ENCODE measurements at regions not wholly inside any gene's neighbourhood (a gene's known extent, or its start where the extent isn't known, plus 50 kb on each side); places are given as distances from the start of the nearest gene placed in this dataset.
"Not testable (repeated sequence)": the region's sequence is repeated elsewhere in the genome, so short reads cannot be mapped to it uniquely, and the experiment has no call there.

DNA sequence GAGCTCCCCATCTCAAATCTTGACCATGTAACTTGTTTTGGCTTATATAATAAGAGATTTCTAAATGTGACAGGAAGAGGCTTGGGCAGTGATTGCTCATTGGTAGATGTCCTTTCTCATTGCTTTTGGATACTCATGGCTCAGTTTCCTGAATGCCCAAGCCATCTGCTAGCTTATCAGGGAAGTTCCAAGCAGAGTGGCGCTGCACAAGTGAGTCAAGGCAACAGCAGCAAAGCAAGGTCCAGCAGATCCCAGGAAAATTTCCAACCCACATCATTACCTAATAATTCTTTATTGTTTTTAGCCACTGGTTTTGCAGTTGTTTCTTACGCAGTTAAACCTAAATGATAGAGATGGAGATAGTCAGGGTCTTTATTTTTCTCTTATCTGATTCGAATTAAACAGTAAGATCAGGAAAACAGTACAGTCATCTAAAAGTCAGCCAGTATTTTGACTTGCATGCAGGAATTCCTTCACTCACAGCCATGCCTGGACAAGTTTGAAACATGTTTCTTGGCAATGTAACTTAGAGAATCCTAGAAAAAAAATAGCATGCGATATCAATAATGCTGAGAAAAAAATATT is 349.7 kb upstream of the TMEFF2 start:
- DNase-seq (ENCODE audit: low spot score): no peak

DNA sequence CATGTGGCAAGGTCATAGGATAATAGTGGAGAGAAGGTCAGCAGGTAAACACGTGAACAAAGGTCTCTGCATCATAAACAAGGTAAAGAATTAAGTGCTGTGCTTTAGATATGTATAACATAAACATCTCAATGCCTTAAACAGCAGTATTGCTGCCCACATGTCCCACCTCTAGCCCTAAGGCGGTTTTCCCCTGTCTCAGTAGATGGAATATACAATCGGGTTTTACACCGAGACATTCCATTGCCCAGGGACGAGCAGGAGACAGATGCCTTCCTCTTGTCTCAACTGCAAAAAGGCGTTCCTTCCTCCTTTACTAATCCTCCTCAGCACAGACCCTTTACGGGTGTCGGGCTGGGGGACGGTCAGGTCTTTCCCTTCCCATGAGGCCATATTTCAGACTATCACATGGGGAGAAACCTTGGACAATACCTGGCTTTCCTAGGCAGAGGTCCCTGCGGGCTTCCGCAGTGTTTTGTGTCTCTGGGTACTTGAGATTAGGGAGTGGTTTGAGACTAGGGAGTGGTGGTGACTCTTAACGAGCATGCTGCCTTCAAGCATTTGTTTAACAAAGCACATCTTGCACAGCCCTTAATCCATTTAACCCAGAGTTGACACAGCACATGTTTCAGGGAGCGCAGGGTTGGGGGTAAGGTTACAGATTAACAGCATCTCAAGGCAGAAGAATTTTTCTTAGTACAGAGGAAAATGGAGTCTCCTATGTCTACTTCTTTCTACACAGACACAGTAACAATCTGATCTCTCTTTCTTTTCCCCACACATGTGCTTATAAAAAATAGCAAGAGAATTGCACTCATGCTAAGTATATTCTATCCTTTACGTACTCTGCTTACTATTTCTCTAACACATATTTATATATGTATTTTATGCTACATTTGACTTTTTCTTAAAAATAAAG is 347.7 kb upstream of the TMEFF2 start:
- DNase-seq (ENCODE audit: low spot score): not testable (repeated sequence)

DNA sequence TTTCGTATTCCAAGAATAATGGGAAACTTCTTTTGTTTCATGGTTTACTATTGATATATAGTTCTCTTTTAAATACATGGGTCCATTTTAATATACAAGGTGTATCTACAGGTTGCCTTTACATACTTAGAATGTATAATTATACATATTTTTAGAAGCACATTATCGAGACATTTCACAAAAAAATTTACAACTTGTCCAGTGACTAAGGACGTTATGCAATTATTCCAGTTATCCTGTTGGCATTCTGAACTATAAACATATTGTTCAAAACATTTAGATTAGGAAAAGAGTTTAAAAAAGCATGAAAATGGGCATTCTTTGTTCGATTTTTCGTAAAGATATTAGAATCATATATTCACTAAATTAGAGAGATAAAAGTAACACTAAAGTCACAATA is 344.6 kb upstream of the TMEFF2 start:
- DNase-seq (ENCODE audit: low spot score): no peak

DNA sequence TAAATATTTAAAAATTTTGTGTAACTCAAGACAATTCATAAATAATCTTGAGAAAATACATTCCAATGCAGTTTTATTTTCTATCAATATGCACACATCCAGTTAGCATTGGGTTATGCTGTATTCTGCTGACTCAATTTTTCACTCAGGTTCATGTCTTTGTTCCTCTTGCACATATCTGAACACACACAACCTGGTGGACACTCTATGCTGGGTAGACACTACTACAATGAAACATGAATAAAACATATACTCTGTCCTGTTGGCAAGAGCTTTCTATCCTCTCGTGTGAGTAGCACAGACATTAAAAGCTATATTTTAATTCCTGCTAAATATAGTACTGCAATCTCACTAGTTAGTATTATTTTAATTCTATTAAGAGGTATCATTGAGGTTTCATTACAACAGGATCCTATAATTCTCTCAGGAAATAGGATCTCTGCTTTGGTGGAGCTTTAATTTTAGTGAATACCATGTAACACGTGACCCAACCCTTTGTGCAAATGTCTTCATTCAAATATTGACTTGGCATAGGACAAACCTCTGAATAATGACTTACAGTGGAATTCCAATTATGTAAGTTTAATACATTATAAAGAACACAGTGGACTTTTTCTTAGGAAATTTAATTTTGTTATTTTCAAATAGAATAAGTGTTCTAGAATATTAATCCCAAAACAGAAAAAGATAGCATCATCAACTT is 342.3 kb upstream of the TMEFF2 start:
- no peak for DNase-seq (ENCODE audit: low spot score)

DNA sequence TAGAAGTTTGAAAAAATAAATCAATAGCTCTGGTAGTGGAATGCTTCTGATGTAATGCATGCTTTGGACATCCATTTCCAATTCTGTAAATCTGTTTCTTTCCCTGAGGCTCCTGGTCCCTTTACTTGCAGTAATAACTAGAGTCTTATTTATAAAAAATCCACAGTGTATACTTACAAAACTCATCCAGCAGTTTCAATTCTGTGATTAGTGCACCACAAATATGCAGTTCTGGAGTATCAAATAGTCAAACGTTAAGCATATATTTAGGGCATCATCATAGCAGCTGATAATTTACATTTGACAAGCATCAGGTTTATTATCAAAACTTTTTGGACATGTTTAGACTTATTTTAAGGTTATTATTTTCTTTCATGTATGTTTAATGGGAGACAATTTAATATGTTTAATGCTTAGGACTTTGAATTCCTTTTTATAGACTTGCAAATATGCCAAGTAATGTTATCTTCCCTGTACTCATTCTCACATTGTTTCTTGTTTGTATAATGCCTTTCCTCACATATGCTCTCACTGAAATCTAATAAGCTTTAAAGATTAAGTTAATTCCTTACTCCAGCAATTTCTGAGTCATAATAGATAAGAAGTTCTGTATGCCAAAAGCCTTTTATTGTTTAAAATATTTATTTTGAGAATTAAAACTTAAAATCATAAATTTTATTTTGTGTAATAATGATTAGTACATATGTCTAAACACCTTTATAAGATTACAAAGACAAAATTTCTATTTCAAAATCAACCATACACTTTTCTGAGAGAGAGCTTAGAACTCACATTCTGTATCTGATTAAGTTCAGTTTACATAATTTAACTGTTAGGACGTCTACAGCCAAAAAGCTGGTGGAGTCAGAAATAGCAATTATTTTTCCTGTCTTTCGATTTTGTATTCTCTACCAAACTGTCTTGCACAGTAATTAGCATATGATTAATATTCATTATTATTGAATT is 341.5 kb upstream of the TMEFF2 start:
- DNase-seq (ENCODE audit: low spot score): no peak

DNA sequence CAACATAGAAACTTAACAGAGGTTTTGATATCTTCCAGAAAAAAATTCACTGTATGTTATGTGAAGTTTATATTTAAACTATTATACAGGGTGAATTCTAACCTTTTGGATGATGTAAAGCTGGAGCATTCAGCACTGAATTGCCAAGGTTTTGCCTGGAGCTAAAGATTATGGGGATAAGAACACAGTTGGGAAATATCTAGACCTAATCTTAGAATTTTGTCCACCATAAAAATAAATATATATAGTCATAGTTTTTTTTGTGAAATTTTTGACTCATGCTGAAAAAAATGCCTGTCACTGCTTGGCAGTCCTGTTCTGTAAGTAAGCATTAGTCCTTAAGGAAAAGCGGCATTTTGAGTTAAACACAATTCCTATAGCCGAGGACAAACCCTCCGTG is 339.3 kb upstream of the TMEFF2 start:
- no peak for DNase-seq (ENCODE audit: low spot score)

DNA sequence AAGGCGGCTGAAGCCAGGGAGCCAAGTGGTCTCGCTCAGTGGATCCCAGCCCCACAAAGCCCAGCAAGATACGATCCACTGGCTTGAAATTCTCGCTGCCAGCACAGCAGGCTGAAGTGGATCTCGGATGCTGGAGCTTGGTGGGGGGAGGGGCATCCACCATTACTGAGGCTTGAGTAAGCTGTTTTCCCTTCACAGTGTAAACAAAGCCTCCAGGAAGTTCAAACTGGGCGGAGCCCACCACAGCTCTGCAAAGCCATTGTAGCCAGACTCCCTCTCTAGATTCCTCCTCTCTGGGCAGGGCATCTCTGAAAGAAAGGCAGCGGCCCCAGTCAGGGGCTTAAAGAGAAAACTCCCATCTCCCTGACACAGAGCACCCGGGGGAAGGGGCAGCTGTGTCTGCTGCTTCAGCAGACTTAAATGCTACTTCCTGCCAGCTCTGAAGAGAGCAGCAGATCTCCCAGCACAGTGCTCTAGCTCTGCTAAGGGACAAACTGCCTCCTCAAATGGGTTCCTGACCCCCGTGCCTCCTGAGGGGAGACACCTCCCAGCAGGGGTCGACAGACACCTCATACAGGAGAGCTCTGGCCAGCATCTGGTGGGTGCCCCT is 330.0 kb upstream of the TMEFF2 start:
- not testable (repeated sequence) for DNase-seq (ENCODE audit: low spot score)

DNA sequence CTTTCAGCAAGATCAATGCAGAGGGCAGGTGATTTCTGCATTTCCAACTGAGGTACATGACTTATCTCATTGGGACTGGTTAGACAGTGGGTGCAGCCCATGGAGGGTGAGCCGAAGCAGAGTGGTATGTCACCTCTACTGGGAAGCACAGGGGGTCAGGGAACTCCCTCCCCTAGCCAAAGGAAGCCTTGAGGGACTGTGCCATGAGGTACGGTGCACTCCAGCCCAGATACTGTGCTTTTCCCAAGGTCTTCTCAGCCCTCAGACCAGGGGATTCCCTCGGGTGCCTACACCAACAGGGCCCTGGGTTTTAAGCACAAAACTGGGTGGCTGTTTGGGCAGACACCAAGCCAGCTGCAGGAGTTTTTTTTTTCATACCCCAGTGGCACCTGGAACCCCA is 329.5 kb upstream of the TMEFF2 start:
- not testable (repeated sequence) for DNase-seq (ENCODE audit: low spot score)

DNA sequence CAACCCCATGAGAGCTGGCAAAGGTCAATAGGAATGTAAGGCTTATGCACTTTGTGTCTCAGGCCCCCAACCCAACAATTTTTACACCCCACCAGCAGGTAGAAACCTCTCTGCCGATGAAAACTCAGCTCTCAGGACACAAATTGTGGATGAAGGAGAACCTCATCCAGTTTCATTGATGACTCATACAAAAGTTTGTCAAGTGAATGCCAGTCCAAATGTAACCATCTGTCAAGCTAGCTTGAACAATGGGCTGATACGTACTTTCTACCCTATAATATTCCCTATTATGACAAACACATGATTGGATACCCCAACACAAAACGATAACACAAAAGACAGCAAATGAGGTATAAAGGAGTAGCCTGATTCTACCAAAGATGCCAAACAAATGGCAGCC is 321.2 kb upstream of the TMEFF2 start:
- no peak for DNase-seq (ENCODE audit: low spot score)

DNA sequence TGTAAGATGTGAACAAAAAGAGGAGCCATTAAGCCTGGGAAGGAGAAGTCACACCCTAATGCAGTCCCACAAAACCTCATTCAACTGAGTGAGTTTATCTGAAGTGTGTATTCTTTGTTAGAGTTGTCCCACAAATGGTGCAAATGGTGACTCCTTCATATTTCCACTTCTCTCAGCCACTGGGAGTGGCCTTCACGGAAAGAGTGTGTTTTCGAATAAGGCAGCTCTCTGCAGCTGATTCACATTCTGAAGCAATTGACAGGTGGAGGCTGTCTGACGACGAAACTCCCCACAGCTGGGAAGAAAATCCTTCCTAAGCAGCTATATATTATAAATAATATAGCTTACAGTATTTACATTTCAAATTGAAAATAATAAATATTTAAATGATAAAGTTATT is 318.8 kb upstream of the TMEFF2 start:
- DNase-seq (ENCODE audit: low spot score): no peak

DNA sequence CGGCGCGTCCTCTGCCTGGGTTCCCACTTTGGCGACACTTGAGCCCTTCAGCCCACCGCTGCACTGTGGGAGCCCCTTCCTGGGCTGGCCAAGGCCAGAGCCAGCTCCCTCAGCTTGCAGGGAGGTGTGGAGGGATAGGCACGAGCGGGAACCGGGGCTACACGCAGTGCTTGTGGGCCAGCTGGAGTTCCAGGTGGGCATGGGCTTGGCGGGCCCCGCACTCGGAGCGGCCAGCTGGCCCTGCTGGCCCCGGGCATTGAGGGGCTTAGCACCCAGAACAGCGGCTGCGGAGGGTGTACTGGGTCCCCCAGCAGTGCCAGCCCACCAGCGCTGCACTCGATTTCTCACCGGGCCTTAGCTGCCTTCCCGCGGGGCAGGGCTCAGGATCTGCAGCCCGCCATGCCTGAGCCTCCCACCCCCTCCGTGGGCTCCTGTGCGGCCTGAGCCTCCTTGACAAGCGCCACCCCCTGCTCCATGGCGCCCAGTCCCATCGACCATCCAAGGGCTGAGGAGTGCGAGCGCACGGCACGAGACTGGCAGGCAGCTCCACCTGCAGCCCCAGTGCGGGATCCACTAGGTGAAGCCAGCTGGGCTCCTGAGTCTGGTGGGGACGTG is 313.2 kb upstream of the TMEFF2 start:
- not testable (repeated sequence) for DNase-seq (ENCODE audit: low spot score)

DNA sequence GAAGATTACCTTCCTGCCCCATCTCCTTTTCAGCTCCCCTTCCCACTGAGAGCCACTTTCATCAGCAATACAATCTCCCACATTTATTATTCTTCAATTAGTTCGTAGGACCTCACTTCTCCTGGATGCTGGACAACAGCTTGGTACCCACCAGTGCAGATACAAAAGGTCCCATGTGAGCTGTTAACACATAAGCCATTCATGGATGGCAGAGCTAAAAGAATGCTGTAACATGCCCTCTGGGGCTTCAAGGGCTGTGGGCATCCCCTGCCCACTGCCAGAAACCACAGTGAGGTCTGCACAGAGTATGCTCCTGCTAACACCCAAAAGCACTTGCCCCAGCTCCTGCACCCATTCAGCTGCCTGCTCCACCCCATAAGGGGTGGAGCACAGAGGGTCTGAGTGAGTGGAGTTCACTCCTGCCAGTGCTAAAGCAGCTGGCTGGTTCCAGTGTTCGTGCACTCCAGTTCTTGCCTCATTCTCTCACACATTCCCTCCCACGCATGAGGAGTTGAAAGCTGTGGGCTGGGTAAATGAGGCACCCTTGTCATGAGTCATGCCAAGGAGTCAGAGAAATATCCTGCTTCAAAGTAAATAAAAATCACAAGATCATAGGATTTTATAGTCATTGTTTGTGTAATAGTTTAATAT is 305.9 kb upstream of the TMEFF2 start:
- DNase-seq (ENCODE audit: low spot score): no peak

DNA sequence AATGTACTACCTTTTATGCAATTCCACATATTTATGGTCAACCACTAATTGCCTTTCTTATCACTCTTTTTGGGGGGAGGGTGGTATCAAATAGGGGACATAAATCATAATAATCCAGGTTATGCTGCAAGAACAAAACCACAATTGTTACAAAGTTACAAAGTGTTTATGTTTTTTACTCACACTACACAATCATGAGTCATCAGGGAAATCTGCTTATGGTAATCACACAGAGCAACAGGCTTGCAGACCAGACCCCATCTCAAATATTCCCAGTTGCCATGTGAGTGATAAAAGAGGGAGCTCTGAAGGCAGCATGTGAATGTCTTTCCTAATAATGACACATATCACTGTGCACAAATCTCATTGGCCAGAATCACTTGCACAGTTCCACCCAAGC is 304.7 kb upstream of the TMEFF2 start:
- no peak for DNase-seq (ENCODE audit: low spot score)

DNA sequence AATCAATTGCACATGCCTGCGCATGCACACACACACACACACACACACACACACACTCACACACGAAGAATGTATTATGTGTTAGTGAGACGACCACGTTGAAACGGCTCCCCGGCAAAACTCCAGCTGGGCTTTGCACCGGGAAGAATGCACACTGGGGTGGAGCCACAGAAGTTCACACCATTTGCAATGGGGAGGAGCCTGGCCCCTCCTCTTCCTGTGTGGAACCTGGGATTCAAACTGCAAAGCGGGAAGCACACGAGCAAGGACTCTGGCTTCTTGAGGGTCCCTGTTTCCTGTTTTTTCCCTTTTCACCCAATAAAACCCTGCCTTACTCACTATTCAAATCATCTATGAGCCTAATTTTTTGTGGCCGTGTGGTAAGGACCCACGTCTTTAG is 304.0 kb upstream of the TMEFF2 start:
- DNase-seq (ENCODE audit: low spot score): no peak

DNA sequence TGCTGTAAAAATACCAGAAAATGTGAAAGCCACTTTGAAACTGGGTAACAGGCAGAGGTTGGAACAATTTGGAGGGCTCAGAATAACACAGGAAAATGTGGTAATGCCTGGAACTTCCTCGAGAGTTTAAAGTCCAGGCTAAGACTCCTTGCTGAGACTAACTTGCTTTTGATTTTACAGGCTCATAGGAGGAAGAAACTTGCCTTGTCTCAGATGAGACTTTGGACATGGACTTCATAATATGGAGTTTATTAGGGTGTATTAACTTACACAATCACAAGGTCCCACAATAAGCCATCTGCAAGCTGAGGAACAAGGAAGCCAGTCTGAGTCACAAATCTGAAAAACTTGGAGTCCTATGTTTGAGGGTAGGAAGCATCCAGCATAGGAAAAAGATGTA is 293.4 kb upstream of the TMEFF2 start:
- not testable (repeated sequence) for DNase-seq (ENCODE audit: low spot score)

DNA sequence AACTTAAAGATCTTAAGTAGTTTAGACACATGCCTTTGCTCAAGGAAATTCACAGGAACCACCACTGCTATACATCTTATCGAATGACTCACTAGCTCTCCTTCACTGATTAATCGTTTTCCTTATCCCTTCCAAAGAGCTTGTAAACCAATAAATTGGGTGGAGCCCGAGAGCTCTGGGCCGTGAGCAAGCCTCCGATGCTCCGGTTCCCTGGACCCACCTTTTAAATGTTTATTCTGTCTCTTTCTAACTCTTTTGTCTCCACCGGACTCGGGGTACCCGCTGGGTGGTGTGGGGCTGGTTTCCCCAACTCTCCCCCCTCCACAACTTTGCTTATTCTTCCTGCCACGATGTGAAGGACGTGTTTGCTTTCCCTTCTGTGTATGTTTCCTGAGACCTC is 292.9 kb upstream of the TMEFF2 start:
- no peak for DNase-seq (ENCODE audit: low spot score)

DNA sequence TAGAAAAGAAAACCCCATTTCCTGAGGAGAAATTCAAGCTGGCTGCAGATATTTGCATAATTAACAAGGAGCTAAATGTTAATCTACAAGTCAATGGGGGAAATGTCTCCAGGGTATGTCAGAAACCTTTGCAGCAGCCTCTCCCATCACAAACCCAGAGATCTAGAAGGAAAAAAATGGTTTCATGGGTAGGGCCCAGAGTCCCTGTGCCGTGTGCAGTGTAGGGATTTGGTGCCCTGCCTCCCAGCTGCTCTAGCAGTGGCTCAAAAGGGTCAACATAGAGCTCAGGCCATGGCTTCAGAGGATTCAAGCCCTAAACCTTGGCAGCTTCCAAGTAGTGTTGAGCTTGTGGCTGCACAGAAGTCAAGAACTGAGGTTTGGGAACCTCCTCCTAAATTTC is 290.2 kb upstream of the TMEFF2 start:
- no peak for DNase-seq (ENCODE audit: low spot score)

DNA sequence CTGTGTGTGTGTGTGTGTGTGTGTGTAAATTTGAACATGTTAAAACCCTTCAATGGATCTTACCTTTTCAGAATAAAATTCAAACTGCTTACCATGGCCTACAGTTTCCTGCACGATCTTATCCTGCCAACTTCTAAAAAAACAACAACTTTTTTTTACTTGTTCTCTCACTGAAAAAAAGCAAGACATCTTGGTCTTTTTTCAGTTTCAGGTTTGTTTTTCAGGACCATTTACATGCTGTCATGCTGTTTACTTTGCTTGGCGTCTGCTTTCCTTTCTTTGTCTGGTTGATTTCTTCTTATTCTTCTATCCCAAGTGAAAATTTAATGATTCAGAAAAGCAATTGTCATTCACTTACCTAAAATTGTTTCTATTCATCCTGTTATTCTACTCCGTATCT is 286.3 kb upstream of the TMEFF2 start:
- no peak for DNase-seq (ENCODE audit: low spot score)

DNA sequence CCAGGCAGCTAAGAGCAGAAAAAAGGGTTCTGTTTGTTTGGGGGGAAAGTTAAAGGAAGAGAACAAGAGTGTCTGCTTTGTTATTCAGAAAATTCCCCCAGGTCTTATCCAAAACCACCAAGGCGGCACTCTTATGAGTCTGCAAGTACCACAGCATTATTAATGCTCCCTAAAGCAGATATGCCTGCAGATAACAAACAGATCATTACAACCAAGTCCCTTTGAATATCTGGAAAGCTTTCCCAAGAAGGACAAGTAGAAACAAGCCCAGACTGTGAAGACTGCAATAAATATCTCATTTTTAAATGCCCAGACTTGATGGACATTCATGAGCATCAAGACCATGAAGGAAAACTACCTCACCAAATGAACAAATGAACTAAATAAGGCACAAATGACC is 278.6 kb upstream of the TMEFF2 start:
- DNase-seq (ENCODE audit: low spot score): no peak

DNA sequence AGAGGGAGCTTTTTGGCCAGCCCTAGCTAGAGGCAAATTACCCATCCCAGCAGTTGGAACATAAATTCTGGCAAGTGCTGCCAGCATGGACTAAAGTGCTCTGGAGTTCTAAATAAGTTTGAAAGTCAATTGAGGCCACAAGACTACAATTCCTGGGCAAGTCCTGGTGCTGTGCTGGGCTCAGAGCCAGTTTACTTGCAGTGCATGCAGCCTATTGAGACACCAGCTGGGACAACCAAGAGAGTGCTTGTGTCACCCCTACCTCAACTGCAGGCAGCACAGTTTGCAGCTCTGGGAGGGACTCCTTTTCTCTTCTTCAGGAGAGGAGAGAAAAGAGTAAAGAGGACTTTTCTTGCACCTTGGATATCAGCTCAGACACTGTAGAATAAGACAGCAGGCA is 277.2 kb upstream of the TMEFF2 start:
- DNase-seq (ENCODE audit: low spot score): no peak

DNA sequence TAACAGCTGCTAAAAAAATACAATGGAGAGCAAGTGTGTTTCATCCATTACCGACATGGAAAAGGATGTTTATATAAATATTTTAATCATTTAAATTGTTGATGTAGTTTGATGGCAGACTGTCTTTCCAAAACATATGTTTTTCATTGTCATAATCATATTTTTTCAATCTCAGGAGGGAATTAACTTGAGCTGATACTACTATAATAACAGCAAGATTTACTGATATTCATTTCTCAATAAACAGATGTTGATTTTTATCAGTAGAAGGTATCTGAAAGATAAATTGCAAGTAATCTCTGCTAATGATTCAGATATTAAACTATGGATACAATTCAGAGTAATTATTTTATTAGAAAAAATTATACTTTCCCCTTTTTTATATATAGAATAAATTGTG is 274.9 kb upstream of the TMEFF2 start:
- no peak for DNase-seq (ENCODE audit: low spot score)

Data from CD4-positive, alpha-beta T cell treated with Interleukin-6 at 100 ng/mL for 8 hours (primary cell).